K562 (cell line): ENCODE measurements at regions not wholly inside any gene's neighbourhood (a gene's known extent, or its start where the extent isn't known, plus 50 kb on each side); places are given as distances from the start of the nearest gene placed in this dataset.

ENCODE experiments used
- ATAC-seq: fragments of 200-7000 bp; cut with Tn5 transposase; 3 replicates; pipeline ENCODE4 v1.9.1; 2020; ENCODE audit warnings: moderate library complexity
- BruUV-seq: library from RNA; stranded (reverse); fragments of 400-500 nt; replicated peaks from 2 replicates; lab custom pipeline; 2021; lab: Mats Ljungman, UMichigan
- CTCF ChIA-PET: fragments of 300-600 bp; formaldehyde crosslinking; extraction: SDS; loops from one replicate; lab custom pipeline; 2021; ENCODE audit warnings: low intra/inter-chr PET ratio; lab: Yijun Ruan, JAX
- POLR2A ChIA-PET: fragments of 300-600, 350-650 bp; sonication (Branson Sonifier 250); formaldehyde crosslinking; extraction: SDS; loops from one replicate; lab custom pipeline; 2021; ENCODE audit warnings: antibody characterized with exemption, inconsistent platforms; lab: Yijun Ruan, JAX
- DNase-seq, 4 experiments: peaks; one replicate each; pipeline versions ENCODE4 v3.0.0 to v3.0.0-alpha.2; 2011 to 2018; ENCODE audit warnings: low spot score in 3 of 4, mixed read lengths in 3 of 4; ENCODE audit errors: extremely low read depth in 1 of 4
- FAIRE-seq: peaks from 2 replicates; lab custom pipeline; 2011; peaks lifted over from hg19 to GRCh38; lab: Jason Lieb, UNC
- H2AFZ ChIP-seq: 2 replicates; pipeline ENCODE4 v1.6.0; 2011; ENCODE audit warnings: low read depth, low read length, control low read depth, inconsistent platforms
- H3K27ac ChIP-seq: fragments of 200-600 bp; 3 replicates; pipeline ENCODE4 v1.8.0; 2011; ENCODE audit warnings: low read depth, mild to moderate bottlenecking, control low read depth, inconsistent platforms, low read length, moderate library complexity, mixed read lengths; ENCODE audit errors: extremely low read depth
- H3K27me3 ChIP-seq, 2 experiments: fragments of 300-600 bp in 1 of 2; 2 replicates in 1 of 2; 3 replicates in 1 of 2; pipeline versions ENCODE4 v1.6.0 to v1.8.0; 2011; ENCODE audit warnings: inconsistent platforms in 2 of 2, low read length in 2 of 2, mild to moderate bottlenecking in 1 of 2, mixed read lengths in 1 of 2, moderate library complexity in 1 of 2; ENCODE audit not compliant: control insufficient read depth in 2 of 2, insufficient read depth in 2 of 2
- H3K36me3 ChIP-seq: fragments of 300-600 bp; 3 replicates; pipeline ENCODE4 v1.8.0; 2011; ENCODE audit warnings: mild to moderate bottlenecking, low read length, inconsistent platforms; ENCODE audit not compliant: control insufficient read depth, insufficient read depth
- H3K4me1 ChIP-seq, 2 experiments: fragments of 200-600 bp in 1 of 2; replicated peaks in 1 of 2; 2 replicates in 1 of 2; 3 replicates in 1 of 2; pipeline versions ENCODE4 v1.5.1 to v1.8.0; 2011; ENCODE audit warnings: inconsistent platforms in 2 of 2, low read length in 2 of 2, mild to moderate bottlenecking in 1 of 2, mixed read lengths in 1 of 2, moderate library complexity in 1 of 2; ENCODE audit not compliant: control insufficient read depth in 2 of 2, insufficient read depth in 2 of 2
- H3K4me2 ChIP-seq: 2 replicates; pipeline ENCODE4 v1.6.1; 2011; ENCODE audit warnings: low read length, control low read depth, inconsistent platforms, mixed read lengths; ENCODE audit not compliant: insufficient read depth
- H3K4me3 ChIP-seq: fragments of 200-600 bp; sonication (generic), shearing (Covaris generic); 2 replicates; pipeline ENCODE4 v1.5.1; 2016; ENCODE audit warnings: control low read depth, inconsistent platforms
- H3K79me2 ChIP-seq: fragments of 200-600 bp; 3 replicates; pipeline ENCODE4 v1.8.0; 2011; ENCODE audit warnings: low read length, inconsistent platforms; ENCODE audit not compliant: control insufficient read depth, insufficient read depth
- H3K9ac ChIP-seq, 2 experiments: 2 replicates each; pipeline versions ENCODE4 v1.6.0 to v1.6.1; 2011; ENCODE audit warnings: low read depth in 2 of 2, low read length in 2 of 2, control low read depth in 1 of 2, inconsistent platforms in 1 of 2, mild to moderate bottlenecking in 1 of 2, mixed read lengths in 1 of 2; ENCODE audit not compliant: insufficient read depth in 1 of 2
- H3K9me1 ChIP-seq: one replicate; pipeline ENCODE4 v1.6.0; 2011; ENCODE audit warnings: inconsistent platforms, mild to moderate bottlenecking, low read length, moderate library complexity; ENCODE audit not compliant: control insufficient read depth, insufficient read depth
- H3K9me3 ChIP-seq: replicated peaks from 2 replicates; pipeline ENCODE4 v1.5.1; 2011; ENCODE audit warnings: low read depth, low read length, inconsistent platforms; ENCODE audit not compliant: control insufficient read depth, insufficient read depth
- H4K20me1 ChIP-seq: replicated peaks from 2 replicates; pipeline ENCODE4 v1.6.1; 2011; ENCODE audit warnings: low read length, inconsistent platforms, mixed read lengths; ENCODE audit not compliant: control insufficient read depth, insufficient read depth
- BHLHE40 ChIP-seq: IDR thresholded peaks from 2 replicates; pipeline ENCODE4 v1.6.1; 2011; ENCODE audit warnings: low read length, improper control_type of control experiment
- EP400 ChIP-seq: fragments of 450-650 bp; IDR thresholded peaks from 2 replicates; pipeline ENCODE4 v1.6.1; 2017; ENCODE audit warnings: antibody characterized with exemption, mild to moderate bottlenecking, moderate library complexity
- HEY1 ChIP-seq: fragments of 250-450 bp; sonication (Bioruptor Pico); IDR thresholded peaks from 2 replicates; pipeline ENCODE4 v1.5.0; 2020; ENCODE audit warnings: mild to moderate bottlenecking, moderate library complexity, borderline replicate concordance
- ILF3 ChIP-seq: fragments of 450-650 bp; IDR thresholded peaks from 2 replicates; pipeline ENCODE4 v1.6.1; 2018; ENCODE audit warnings: antibody characterized with exemption, mild to moderate bottlenecking, moderate library complexity, borderline replicate concordance
- PCBP2 ChIP-seq: fragments of 200-400 bp; formaldehyde crosslinking; IDR thresholded peaks from 2 replicates; pipeline ENCODE4 v1.6.1; 2018; ENCODE audit warnings: low read length, low read depth, mild to moderate bottlenecking, moderate library complexity; ENCODE audit not compliant: poor library complexity, severe bottlenecking
- PHTF2 ChIP-seq: fragments of 250-450 bp; sonication (Bioruptor Pico); IDR thresholded peaks from 2 replicates; pipeline ENCODE4 v1.5.0; 2021; ENCODE audit warnings: mild to moderate bottlenecking
- RBM14 ChIP-seq: fragments of 200-400 bp; formaldehyde crosslinking; IDR thresholded peaks from 2 replicates; pipeline ENCODE4 v1.6.1; 2018; ENCODE audit warnings: low read depth, mild to moderate bottlenecking, low read length, moderate library complexity, borderline replicate concordance; ENCODE audit not compliant: insufficient read depth
- RBM15 ChIP-seq: fragments of 200-400 bp; formaldehyde crosslinking; IDR thresholded peaks from 2 replicates; pipeline ENCODE4 v1.6.1; 2018; ENCODE audit warnings: mild to moderate bottlenecking, low read length, moderate library complexity; ENCODE audit not compliant: insufficient read depth
- RERE ChIP-seq: sonication (generic); formaldehyde crosslinking; IDR thresholded peaks from 2 replicates; pipeline ENCODE4 v1.8.0; 2023; ENCODE audit warnings: missing genetic modification reagents, mild to moderate bottlenecking, borderline replicate concordance
- TRIM25 ChIP-seq: fragments of 450-650 bp; IDR thresholded peaks from 2 replicates; pipeline ENCODE4 v1.7.0; 2016; ENCODE audit warnings: borderline replicate concordance
- ZFP30 ChIP-seq: fragments of 250-450 bp; sonication (Bioruptor Pico); IDR thresholded peaks from 2 replicates; pipeline ENCODE4 v1.8.0; 2022; ENCODE audit warnings: moderate library complexity, mild to moderate bottlenecking, inconsistent platforms, borderline replicate concordance
- ZNF324 ChIP-seq: fragments of 250-450 bp; sonication (Bioruptor Pico); IDR thresholded peaks from 2 replicates; pipeline ENCODE4 v1.4.0; 2020; ENCODE audit warnings: mild to moderate bottlenecking
- ZNF76 ChIP-seq: fragments of 250-450 bp; sonication (Bioruptor Pico); IDR thresholded peaks from 2 replicates; pipeline ENCODE4 v1.4.0; 2020; ENCODE audit warnings: mild to moderate bottlenecking, moderate library complexity, borderline replicate concordance
- WGBS: fragments of 100-300 bp; shearing (Covaris generic); methylation state at CpG from one replicate; pipeline ENCODE4 v1.1.6; 2016; ENCODE audit warnings: low coverage, mixed read lengths; ENCODE audit not compliant: insufficient coverage; ENCODE audit errors: missing lambda C conversion rate; 5-methylcytosine and 5-hydroxymethylcytosine counted together
- in situ Hi-C: fragments of 300-500 bp; cut with MboI; formaldehyde crosslinking; loops from 4 replicates; pipeline ENCODE4 v1.15.0; 2018; ENCODE audit warnings: inconsistent platforms, mixed read lengths
- intact Hi-C: fragments of 100-400 bp; cut with micrococcal nuclease; formaldehyde crosslinking; loops from 2 replicates; pipeline ENCODE4 v1.14.2; 2022

- TF ChIP-seq RBM14, result no peak
- TF ChIP-seq ZFP30 (CRISPR knock-in tag), result no peak
- no peak for TF ChIP-seq HEY1 (CRISPR knock-in tag)
Observed at GRCh38 chr15:26214290-26214689, 351.2 kb upstream of the ATP10A start (continued).

- no peak for FAIRE-seq
- no peaks in the 10 kb centered on the region for H3K27me3 ChIP-seq
- no peak overlapping the region for H3K27ac ChIP-seq
- H3K9me3 ChIP-seq, result no peaks in the 10 kb centered on the region
- no TSS peak for BruUV-seq
- in situ Hi-C loops (no loop called here), intact Hi-C loops (no loop called here)
- no peaks in the 10 kb centered on the region for H3K36me3 ChIP-seq
- H3K4me3 ChIP-seq, result no peak overlapping the region
- no peaks in the 10 kb centered on the region for H3K9me1 ChIP-seq
- ChIA-PET CTCF (no interaction called here), POLR2A (no interaction called here)
- H3K79me2 ChIP-seq, result no peaks in the 10 kb centered on the region
- H4K20me1 ChIP-seq, result no peaks in the 10 kb centered on the region
- H3K4me1 ChIP-seq, result no peaks in the 10 kb centered on the region
- no peak for ATAC-seq
- H2AFZ ChIP-seq, result no peak overlapping the region
- WGBS, result 0% methylated on average over 2 of the region's 2 CpGs
- DNase-seq, result no peak
- no peak overlapping the region for H3K4me2 ChIP-seq
- no peak overlapping the region for H3K9ac ChIP-seq
- no peak for TF ChIP-seq PHTF2
- no peak for TF ChIP-seq BHLHE40
- TF ChIP-seq RERE (CRISPR knock-in tag), result no peak
- TF ChIP-seq ZNF76 (CRISPR knock-in tag), result no peak
- no peak for TF ChIP-seq ZNF324 (CRISPR knock-in tag)
- no peak for TF ChIP-seq TRIM25
- TF ChIP-seq PCBP2, result no peak
- TF ChIP-seq ILF3, result no peak
- TF ChIP-seq RBM15, result no peak
- TF ChIP-seq EP400, result no peak
Observed at GRCh38 chr15:26213427-26213826, 350.3 kb upstream of the ATP10A start.
